Esophagus squamous epithelium (tissue), 4 donors: ENCODE measurements at regions not wholly inside any gene's neighbourhood (a gene's known extent, or its start where the extent isn't known, plus 50 kb on each side); places are given as distances from the start of the nearest gene placed in this dataset.

ENCODE experiments used
- POLR2A ChIP-seq, 4 donors: fragments of 450-650 bp; IDR thresholded peaks; one replicate each; pipeline ENCODE4 v1.6.1; 2017; ENCODE audit warnings: antibody characterized with exemption in 4 of 4, mild to moderate bottlenecking in 4 of 4, moderate library complexity in 3 of 4
- TF ChIP-seq, protein P1 (sequence below), 6 experiments: fragments of 450-650 bp in 4 of 6; fragments of 200-600 bp in 2 of 6; sonication (generic) in 2 of 6; IDR thresholded peaks; one replicate each; pipeline ENCODE4 v1.5.1; 2016 to 2019; ENCODE audit warnings: antibody characterized with exemption in 6 of 6, mild to moderate bottlenecking in 4 of 6, moderate library complexity in 4 of 6

DNA sequence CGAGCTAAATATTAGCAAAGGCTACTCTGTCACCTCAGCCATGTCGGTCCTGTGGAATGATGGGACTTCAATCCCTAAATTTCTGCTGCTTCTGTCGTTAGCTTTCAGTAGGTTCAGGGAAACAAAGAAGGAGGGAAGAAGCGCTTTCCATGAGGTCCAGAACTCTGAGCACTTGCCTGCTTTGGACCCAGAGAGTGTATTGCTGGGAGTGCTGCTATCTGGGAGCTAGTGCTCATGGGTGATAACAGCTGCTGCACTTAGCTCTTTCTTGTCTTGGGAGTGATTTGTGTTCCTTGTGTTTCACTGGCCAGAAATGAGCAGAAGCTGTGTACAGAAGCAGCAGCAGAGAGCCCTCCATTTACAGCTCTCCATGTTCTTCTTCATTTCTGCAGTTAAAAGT is 369.8 kb downstream of the DIPK2A start:
- TF ChIP-seq POLR2A (IDR thresholded peaks at IDR 0.05), result no peak
- TF ChIP-seq, protein P1, sequence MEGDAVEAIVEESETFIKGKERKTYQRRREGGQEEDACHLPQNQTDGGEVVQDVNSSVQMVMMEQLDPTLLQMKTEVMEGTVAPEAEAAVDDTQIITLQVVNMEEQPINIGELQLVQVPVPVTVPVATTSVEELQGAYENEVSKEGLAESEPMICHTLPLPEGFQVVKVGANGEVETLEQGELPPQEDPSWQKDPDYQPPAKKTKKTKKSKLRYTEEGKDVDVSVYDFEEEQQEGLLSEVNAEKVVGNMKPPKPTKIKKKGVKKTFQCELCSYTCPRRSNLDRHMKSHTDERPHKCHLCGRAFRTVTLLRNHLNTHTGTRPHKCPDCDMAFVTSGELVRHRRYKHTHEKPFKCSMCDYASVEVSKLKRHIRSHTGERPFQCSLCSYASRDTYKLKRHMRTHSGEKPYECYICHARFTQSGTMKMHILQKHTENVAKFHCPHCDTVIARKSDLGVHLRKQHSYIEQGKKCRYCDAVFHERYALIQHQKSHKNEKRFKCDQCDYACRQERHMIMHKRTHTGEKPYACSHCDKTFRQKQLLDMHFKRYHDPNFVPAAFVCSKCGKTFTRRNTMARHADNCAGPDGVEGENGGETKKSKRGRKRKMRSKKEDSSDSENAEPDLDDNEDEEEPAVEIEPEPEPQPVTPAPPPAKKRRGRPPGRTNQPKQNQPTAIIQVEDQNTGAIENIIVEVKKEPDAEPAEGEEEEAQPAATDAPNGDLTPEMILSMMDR (IDR thresholded peaks at IDR 0.05), result no peak
